ENCODE measurements at regions not wholly inside any gene's neighbourhood (a gene's known extent, or its start where the extent isn't known, plus 50 kb on each side); places are given as distances from the start of the nearest gene placed in this dataset.

GRCh38 chr7:17195576-17195975, 102.9 kb upstream of the AHR start:
- no TSS peak for BruUV-seq (replicated peaks)
- no peaks in the 10 kb centered on the region for H3K79me2 ChIP-seq (ENCODE audit: insufficient read depth, low read length)
- TF ChIP-seq EGR1 (IDR thresholded peaks at IDR 0.05; ENCODE audit: low read depth) (no peak), POLR2A (IDR thresholded peaks at IDR 0.05; ENCODE audit: borderline replicate concordance, extremely low read depth, insufficient read depth, insufficient read length) (no peak), REST (IDR thresholded peaks at IDR 0.05; ENCODE audit: low read depth) (no peak), MAX (IDR thresholded peaks at IDR 0.05) (no peak), CTCF (IDR thresholded peaks at IDR 0.05 in 2 of 3, conservative IDR thresholded peaks at IDR 0.05 in 1 of 3; ENCODE audit: borderline replicate concordance in 1 of 3, insufficient read depth in 1 of 3, low read depth in 2 of 3, low read length in 2 of 3) (no peak), ZBTB33 (IDR thresholded peaks at IDR 0.05; ENCODE audit: extremely low read depth, insufficient replicate concordance, low read length) (no peak), EZH2phosphoT487 (IDR thresholded peaks at IDR 0.05; ENCODE audit: borderline replicate concordance) (no peak)
- no peaks in the 10 kb centered on the region for H3K4me1 ChIP-seq (ENCODE audit: control insufficient read depth in 1 of 2, insufficient read depth in 2 of 2, low read length in 2 of 2)
- H3K4me2 ChIP-seq (ENCODE audit: low read length), result no peak overlapping the region
- H3K4me3 ChIP-seq (replicated peaks in 1 of 2; ENCODE audit: low read depth in 1 of 2, low read length in 2 of 2), result no peak overlapping the region
- no peak for ATAC-seq
- intact Hi-C loops (cut with micrococcal nuclease), result no loop called here
- no peaks in the 10 kb centered on the region for H3K9me3 ChIP-seq (ENCODE audit: control insufficient read depth in 1 of 2, insufficient read depth in 1 of 2, low read depth in 1 of 2, low read length in 2 of 2)
- H4K20me1 ChIP-seq (ENCODE audit: insufficient read depth), result no peaks in the 10 kb centered on the region
- ChIA-PET RAD21 (ENCODE audit: low non-redundant PET in 1 of 2, low total read pairs in 2 of 2, uncharacterized antibody in 2 of 2, unreplicated experiment in 2 of 2) (no interaction called here), CTCF (no interaction called here), POLR2A (no interaction called here)
- no peaks in the 10 kb centered on the region for H3K27me3 ChIP-seq (ENCODE audit: insufficient read depth, low read length)
- no peaks in the 10 kb centered on the region for H3K9me2 ChIP-seq (ENCODE audit: insufficient read depth)
- no peak overlapping the region for H2AFZ ChIP-seq (ENCODE audit: low read depth, low read length, poor library complexity, severe bottlenecking)
- H3K9ac ChIP-seq (ENCODE audit: low read length), result no peak overlapping the region
- DNase-seq (ENCODE audit: low read depth, low spot score), result no peak
- no peak overlapping the region for H3K27ac ChIP-seq (ENCODE audit: low read depth, low read length)
- no peaks in the 10 kb centered on the region for H3K36me3 ChIP-seq (ENCODE audit: control insufficient read depth in 1 of 2, insufficient read depth in 2 of 2, low read length in 2 of 2)

Data from HCT116 (cell line).